Endodermal cell (in vitro differentiated cells): ENCODE measurements at regions not wholly inside any gene's neighbourhood (a gene's known extent, or its start where the extent isn't known, plus 50 kb on each side); places are given as distances from the start of the nearest gene placed in this dataset.

ENCODE experiments used
- DNase-seq: peaks from one replicate; pipeline ENCODE4 v3.0.0-alpha.2; 2017
- H3K27ac ChIP-seq: 2 replicates; pipeline ENCODE4 v1.5.1; 2013; ENCODE audit warnings: mild to moderate bottlenecking, low read depth, low read length, moderate library complexity
- H3K27me3 ChIP-seq: 2 replicates; pipeline ENCODE4 v1.6.1; 2013; ENCODE audit warnings: mild to moderate bottlenecking, low read length, moderate library complexity; ENCODE audit not compliant: insufficient read depth, control insufficient read depth, poor library complexity, severe bottlenecking
- H3K36me3 ChIP-seq: 2 replicates; pipeline ENCODE4 v1.7.0; 2013; ENCODE audit warnings: mild to moderate bottlenecking, low read length, moderate library complexity; ENCODE audit not compliant: control insufficient read depth, insufficient read depth
- H3K4me1 ChIP-seq: one replicate; pipeline ENCODE4 v1.7.0; 2013; ENCODE audit warnings: low read length; ENCODE audit not compliant: control insufficient read depth, insufficient read depth
- H3K4me3 ChIP-seq: 2 replicates; pipeline ENCODE4 v1.5.1; 2013; ENCODE audit warnings: mild to moderate bottlenecking, low read length, moderate library complexity
- H3K9ac ChIP-seq: 2 replicates; pipeline ENCODE4 v1.6.1; 2013; ENCODE audit warnings: mild to moderate bottlenecking, low read length, moderate library complexity; ENCODE audit not compliant: poor library complexity, severe bottlenecking; ENCODE audit errors: extremely low read depth
- H3K9me3 ChIP-seq: 2 replicates; pipeline ENCODE4 v1.6.1; 2013; ENCODE audit warnings: mild to moderate bottlenecking, low read length, moderate library complexity; ENCODE audit not compliant: control insufficient read depth
- H3K27ac Mint-ChIP-seq: 2 replicates; pipeline ENCODE4 v1.8.0; 2020; ENCODE audit warnings: mixed read lengths
- H3K27me3 Mint-ChIP-seq: 2 replicates; pipeline ENCODE4 v1.8.0; 2021; ENCODE audit warnings: mild to moderate bottlenecking, mixed read lengths; ENCODE audit not compliant: insufficient read depth
- H3K36me3 Mint-ChIP-seq: 2 replicates; pipeline ENCODE4 v1.8.0; 2020; ENCODE audit warnings: low read depth, mixed read lengths
- H3K4me1 Mint-ChIP-seq: 2 replicates; pipeline ENCODE4 v1.8.0; 2020; ENCODE audit warnings: mixed read lengths
- H3K4me3 Mint-ChIP-seq: 2 replicates; pipeline ENCODE4 v1.8.0; 2020; ENCODE audit warnings: mild to moderate bottlenecking, moderate library complexity, mixed read lengths
- H3K9me3 Mint-ChIP-seq: 2 replicates; pipeline ENCODE4 v1.8.0; 2020; ENCODE audit warnings: mild to moderate bottlenecking, mixed read lengths
- WGBS, 2 experiments: methylation state at CpG; one replicate each; pipeline versions ENCODE4 v1.1.5 to v1.1.7; 2013; ENCODE audit warnings: missing lambda C conversion rate in 2 of 2, mixed read lengths in 1 of 2; ENCODE audit not compliant: insufficient coverage in 1 of 2, insufficient read length in 1 of 2; 5-methylcytosine and 5-hydroxymethylcytosine counted together
- TF ChIP-seq, protein P1 (sequence below): fragments of 200-600 bp; sonication (generic); conservative IDR thresholded peaks from 2 replicates; pipeline ENCODE4 v1.5.0; 2021; ENCODE audit warnings: antibody characterized with exemption, mild to moderate bottlenecking

DNA sequence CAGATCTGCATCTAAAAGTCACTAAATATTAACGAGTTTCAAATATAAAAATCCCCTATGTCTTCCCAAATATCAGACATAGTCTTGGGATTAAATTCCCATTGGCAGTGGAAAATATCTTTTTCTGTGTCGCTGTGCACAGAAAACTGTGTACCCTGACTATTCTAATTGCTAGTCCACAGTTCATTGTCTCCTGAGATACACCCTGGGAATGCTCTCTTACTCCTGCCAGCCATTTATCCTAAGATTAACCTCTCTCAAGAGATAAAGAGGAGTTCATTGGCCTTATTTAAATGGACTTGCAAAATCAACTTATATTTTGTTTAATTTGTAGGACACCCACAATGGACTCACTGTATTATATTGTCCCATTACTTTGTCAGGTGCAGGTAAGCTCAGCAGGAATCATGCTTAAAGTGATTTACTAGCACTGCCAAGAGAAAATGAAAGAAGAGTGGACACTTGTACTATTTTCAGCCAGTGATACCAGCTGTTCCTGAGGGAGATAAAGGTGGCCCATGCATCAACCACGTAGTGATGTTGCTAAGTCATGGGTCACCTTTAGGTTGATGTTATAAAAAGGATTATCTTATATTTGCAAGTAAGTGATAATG lies 553.8 kb downstream of the PIK3C3 start:
- H3K4me1 ChIP-seq = no peaks in the 10 kb centered on the region
- H3K27me3 Mint-ChIP-seq = no peaks in the 10 kb centered on the region
- H3K27ac Mint-ChIP-seq = no peak overlapping the region
- H3K9me3 Mint-ChIP-seq = no peaks in the 10 kb centered on the region
- 90% methylated on average over 2 to 3 of the region's 3 CpGs for WGBS, 2 experiments
- no peaks in the 10 kb centered on the region for H3K27me3 ChIP-seq
- no peaks in the 10 kb centered on the region for H3K36me3 ChIP-seq
- no peak overlapping the region for H3K4me3 ChIP-seq
- H3K36me3 Mint-ChIP-seq = no peaks in the 10 kb centered on the region
- H3K4me3 Mint-ChIP-seq = no peak overlapping the region
- H3K4me1 Mint-ChIP-seq = no peaks in the 10 kb centered on the region
- TF ChIP-seq, protein P1, sequence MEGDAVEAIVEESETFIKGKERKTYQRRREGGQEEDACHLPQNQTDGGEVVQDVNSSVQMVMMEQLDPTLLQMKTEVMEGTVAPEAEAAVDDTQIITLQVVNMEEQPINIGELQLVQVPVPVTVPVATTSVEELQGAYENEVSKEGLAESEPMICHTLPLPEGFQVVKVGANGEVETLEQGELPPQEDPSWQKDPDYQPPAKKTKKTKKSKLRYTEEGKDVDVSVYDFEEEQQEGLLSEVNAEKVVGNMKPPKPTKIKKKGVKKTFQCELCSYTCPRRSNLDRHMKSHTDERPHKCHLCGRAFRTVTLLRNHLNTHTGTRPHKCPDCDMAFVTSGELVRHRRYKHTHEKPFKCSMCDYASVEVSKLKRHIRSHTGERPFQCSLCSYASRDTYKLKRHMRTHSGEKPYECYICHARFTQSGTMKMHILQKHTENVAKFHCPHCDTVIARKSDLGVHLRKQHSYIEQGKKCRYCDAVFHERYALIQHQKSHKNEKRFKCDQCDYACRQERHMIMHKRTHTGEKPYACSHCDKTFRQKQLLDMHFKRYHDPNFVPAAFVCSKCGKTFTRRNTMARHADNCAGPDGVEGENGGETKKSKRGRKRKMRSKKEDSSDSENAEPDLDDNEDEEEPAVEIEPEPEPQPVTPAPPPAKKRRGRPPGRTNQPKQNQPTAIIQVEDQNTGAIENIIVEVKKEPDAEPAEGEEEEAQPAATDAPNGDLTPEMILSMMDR = no peak
- no peak for DNase-seq
- no peak overlapping the region for H3K27ac ChIP-seq
- no peak overlapping the region for H3K9ac ChIP-seq
- no peaks in the 10 kb centered on the region for H3K9me3 ChIP-seq

DNA sequence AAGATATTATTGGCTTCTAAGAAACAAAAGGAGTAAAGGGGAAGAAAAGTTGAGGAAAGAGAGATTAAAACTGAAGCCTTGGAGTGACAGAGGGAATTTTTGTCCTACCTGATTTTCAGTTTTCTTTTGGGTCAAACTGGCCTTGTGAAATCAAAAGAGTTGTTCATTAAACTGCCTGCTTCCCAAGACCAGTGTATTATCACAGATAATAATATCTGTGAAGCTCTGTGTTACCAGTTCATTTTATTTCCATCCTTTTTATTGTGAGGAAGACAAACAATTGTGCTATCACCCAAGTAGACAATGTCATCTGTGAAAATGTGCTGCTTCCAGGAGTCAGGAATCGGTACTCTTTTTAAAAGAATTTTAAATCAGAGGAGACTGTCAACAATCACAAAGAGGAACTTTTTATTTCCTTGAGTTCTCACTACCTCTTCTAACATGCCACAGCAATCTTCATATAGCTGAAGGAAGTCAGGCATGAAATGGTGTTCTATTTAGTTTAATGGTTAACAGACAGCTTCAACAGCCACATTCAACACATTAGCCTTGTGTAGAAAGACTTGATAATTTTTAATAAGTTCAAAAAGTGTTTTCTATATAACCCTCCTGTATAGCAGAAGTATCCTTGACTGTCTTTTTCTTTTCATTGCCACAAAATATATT lies 554.8 kb downstream of the PIK3C3 start:
- Histone ChIP-seq H3K9me3 (no peaks in the 10 kb centered on the region), H3K36me3 (no peaks in the 10 kb centered on the region), H3K9ac (no peak overlapping the region), H3K4me3 (no peak overlapping the region), H3K27me3 (no peaks in the 10 kb centered on the region), H3K27ac (no peak overlapping the region), H3K4me1 (no peaks in the 10 kb centered on the region)
- no peaks in the 10 kb centered on the region for H3K4me1 Mint-ChIP-seq
- no peaks in the 10 kb centered on the region for H3K9me3 Mint-ChIP-seq
- H3K27ac Mint-ChIP-seq = no peak overlapping the region
- TF ChIP-seq, protein P1 = no peak
- H3K36me3 Mint-ChIP-seq = no peaks in the 10 kb centered on the region
- no peak overlapping the region for H3K4me3 Mint-ChIP-seq
- DNase-seq = no peak
- no peaks in the 10 kb centered on the region for H3K27me3 Mint-ChIP-seq
- WGBS, 2 experiments = 80 to 93% methylated on average over 1 of the region's 1 CpG

DNA sequence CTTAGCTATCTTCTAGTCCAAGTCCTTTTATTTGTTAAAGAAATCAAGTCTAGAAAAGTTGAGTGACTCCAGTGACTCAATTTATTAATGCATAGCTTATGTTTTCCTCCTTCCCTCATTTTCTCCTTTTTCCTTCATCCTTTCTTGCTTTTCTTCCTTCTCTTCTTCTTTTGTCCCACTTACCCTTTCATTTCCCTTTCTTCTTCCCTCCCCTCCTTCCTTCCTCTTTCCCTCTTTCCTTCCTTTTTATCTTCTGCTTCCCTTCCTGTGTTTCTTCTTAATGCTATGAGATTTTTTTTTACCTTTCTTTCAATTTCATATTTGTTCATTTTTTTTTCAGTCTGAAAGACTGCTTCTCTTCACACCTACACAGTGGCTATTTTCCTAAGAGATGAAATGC lies 555.5 kb downstream of the PIK3C3 start:
- Mint-ChIP-seq H3K27me3 (no peaks in the 10 kb centered on the region), H3K4me3 (no peak overlapping the region), H3K36me3 (no peaks in the 10 kb centered on the region), H3K9me3 (no peaks in the 10 kb centered on the region), H3K27ac (no peak overlapping the region), H3K4me1 (no peaks in the 10 kb centered on the region)
- no peaks in the 10 kb centered on the region for H3K27me3 ChIP-seq
- H3K9ac ChIP-seq = no peak overlapping the region
- DNase-seq = no peak
- no peaks in the 10 kb centered on the region for H3K4me1 ChIP-seq
- H3K36me3 ChIP-seq = no peaks in the 10 kb centered on the region
- TF ChIP-seq, protein P1 = no peak
- no peaks in the 10 kb centered on the region for H3K9me3 ChIP-seq
- no peak overlapping the region for H3K27ac ChIP-seq
- no peak overlapping the region for H3K4me3 ChIP-seq
